ENCODE measurements at regions not wholly inside any gene's neighbourhood (a gene's known extent, or its start where the extent isn't known, plus 50 kb on each side); places are given as distances from the start of the nearest gene placed in this dataset.

DNA sequence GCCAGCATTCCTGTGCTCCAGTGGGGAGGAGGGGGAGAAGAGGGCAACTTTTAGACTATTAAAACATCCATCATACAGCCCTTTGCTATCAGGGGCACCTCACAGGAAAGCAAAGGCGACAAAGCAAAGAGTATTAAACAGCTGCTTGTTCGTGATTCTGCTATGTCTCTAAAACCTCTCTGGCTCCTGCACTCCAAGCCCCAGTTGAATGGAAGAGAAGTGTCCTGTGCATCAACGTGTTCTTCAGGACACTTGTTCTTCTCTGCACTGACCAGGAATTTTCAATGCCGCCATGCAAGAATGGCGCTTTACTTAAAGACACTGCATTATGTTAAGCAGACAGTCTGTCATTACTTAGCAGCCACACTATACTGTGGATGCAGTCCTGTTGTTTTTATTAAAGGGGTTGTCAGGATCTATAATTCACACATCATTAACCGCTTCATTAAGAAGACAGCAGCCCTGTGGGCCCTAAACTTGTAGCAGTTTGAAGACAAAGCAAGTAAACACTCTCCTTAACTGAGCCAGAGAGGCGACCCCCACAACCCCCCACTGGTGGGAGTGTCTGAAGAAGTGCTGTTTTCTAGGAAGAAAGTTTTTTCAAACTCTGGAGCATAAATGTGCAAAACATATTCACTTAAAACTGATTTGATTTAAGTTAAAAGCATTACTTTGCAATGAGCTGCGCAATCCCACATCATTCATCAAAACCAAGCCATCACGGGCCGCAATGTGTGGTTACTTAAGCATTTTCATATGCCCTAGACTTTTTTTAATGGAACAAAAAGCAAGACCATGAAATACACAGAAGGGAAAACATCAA, 164.5 kb downstream of the ZNF608 start:
- ChIA-PET CTCF (no interaction called here), POLR2A (no interaction called here)
- Mint-ChIP-seq H3K4me3 (no peak overlapping the region), H3K4me1 (ENCODE audit: low read depth) (peaks cover 21% of the 10 kb centered on the region), H3K36me3 (ENCODE audit: low read depth) (no peaks in the 10 kb centered on the region), H3K27me3 (ENCODE audit: low read depth) (peaks cover 11% of the 10 kb centered on the region), H3K27ac (no peak overlapping the region), H3K9me3 (ENCODE audit: insufficient read depth) (no peaks in the 10 kb centered on the region)
- no peak for DNase-seq
- ATAC-seq = no peak

DNA sequence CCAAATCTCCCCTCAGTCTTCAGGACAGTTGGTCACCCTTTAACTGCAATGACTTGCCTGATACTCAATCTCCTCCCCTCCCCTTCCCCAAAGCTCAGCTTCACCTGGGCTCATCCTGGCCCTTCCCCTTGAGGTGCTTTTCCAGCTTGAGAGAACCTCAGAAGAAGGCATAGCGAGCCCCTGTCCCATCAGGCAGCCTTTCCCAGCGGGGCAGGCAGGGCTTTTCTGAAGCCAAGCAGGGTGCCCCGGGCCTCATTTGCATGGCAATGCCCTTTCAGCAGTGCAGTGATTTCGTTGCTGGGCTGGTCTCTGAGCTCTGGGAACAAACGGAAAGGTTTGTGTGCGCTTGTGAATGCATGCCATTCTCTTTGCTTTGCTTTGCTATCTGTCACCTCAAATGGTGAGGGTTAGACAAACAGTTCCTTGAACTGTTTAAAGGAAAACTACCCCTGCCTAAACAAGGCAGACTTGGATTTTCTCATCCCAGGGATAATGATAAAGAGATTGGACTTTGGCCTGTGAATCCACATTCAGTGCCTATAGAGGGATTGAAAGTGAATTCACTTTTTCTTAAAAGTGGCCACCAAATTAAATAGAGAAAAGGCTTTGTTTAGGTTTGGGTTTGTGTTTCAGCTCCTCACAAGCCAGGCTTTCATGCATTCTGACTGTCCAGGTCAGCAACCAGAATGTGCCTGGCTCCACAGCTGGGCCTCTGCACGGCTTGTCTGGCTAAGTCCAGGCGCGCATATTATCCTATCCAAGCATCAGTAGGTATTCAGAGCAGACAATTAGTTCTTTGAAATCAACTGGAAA, 165.3 kb downstream of the ZNF608 start:
- peaks cover 11% of the 10 kb centered on the region for H3K27me3 Mint-ChIP-seq (ENCODE audit: low read depth)
- no peak overlapping the region for H3K27ac Mint-ChIP-seq
- no peaks in the 10 kb centered on the region for H3K36me3 Mint-ChIP-seq (ENCODE audit: low read depth)
- no peak overlapping the region for H3K4me3 Mint-ChIP-seq
- no peaks in the 10 kb centered on the region for H3K9me3 Mint-ChIP-seq (ENCODE audit: insufficient read depth)
- POLR2A ChIA-PET = no interaction called here
- ATAC-seq (no peak), DNase-seq (no peak)
- CTCF ChIA-PET = no interaction called here
- peaks cover 28% of the 10 kb centered on the region for H3K4me1 Mint-ChIP-seq (ENCODE audit: low read depth)

DNA sequence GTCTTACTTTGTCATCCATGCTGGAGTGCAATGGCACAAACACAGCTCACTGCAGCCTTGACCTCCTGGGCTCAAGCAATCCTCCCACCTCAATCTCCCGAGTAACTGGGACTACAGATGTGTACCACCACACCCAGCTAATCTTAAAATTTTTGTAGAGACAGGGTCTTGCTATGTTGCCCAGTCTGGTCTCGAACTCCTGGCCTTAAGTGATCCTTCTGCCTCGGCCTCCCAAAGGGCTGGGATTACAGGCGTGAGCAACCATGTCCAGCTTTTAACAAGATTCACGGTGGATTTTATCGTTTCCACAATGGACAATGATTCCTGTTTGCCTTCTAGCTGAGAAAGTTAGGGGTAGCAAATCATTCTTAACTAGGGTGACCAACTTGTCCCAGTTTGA, 165.9 kb downstream of the ZNF608 start:
- no peak overlapping the region for H3K27ac Mint-ChIP-seq
- peaks cover 28% of the 10 kb centered on the region for H3K4me1 Mint-ChIP-seq (ENCODE audit: low read depth)
- ATAC-seq (no peak), DNase-seq (no peak)
- H3K27me3 Mint-ChIP-seq (ENCODE audit: low read depth) = peaks cover 11% of the 10 kb centered on the region
- ChIA-PET POLR2A (no interaction called here), CTCF (no interaction called here)
- H3K36me3 Mint-ChIP-seq (ENCODE audit: low read depth) = no peaks in the 10 kb centered on the region
- H3K9me3 Mint-ChIP-seq (ENCODE audit: insufficient read depth) = no peaks in the 10 kb centered on the region
- no peak overlapping the region for H3K4me3 Mint-ChIP-seq

DNA sequence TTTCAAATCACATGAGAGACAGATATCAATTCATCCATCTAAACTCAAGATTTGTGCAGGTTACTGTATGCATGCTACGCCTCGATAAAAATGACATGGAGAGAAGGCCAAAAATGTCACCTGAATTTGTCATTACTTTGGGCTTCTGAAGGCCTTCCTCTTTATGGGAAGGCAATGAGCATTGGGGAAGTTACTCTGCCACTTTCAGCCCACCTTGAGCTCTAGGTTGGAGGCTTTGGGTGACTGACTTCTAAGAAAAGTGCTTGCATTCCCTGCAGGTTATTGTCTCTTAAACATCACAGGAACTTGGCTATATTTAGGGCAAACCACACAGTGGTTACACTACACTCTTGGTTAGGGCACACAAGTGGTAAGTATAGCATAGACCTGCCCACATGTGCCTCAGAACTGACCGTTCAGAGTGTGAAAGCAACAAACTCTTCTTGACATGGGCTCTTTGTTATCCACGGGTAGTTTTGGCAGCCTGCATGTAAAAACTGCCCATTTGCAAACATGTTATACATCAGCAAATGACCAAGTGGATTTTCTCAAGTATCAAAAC, 169.5 kb downstream of the ZNF608 start:
- Mint-ChIP-seq H3K4me1 (ENCODE audit: low read depth) (peaks cover 10% of the 10 kb centered on the region), H3K36me3 (ENCODE audit: low read depth) (no peaks in the 10 kb centered on the region), H3K4me3 (no peak overlapping the region), H3K9me3 (ENCODE audit: insufficient read depth) (no peaks in the 10 kb centered on the region), H3K27me3 (ENCODE audit: low read depth) (peaks cover 15% of the 10 kb centered on the region), H3K27ac (no peak overlapping the region)
- ATAC-seq (no peak), DNase-seq (no peak)
- ChIA-PET CTCF (no interaction called here), POLR2A (no interaction called here)

DNA sequence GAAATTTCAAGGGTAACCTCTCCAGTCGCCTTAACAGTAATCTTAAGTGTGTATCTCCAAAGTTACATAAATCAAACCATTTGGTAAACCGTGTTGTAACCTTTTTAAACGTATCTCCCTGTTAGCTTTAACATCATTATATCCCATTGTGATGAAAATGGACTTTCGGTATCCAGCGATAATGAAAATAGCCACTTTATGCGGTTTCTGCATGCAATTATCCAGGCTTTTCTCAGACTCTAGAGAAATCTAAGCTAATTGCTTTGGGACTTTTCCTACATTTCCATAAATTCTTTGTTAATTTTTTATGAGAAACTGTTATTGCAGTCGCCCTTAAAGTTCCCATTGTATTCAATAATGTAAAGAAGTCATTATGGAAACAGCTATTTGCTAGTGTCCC, 170.7 kb downstream of the ZNF608 start:
- H3K27me3 Mint-ChIP-seq (ENCODE audit: low read depth) = peaks cover 13% of the 10 kb centered on the region
- DNase-seq = no peak
- H3K36me3 Mint-ChIP-seq (ENCODE audit: low read depth) = no peaks in the 10 kb centered on the region
- no peaks in the 10 kb centered on the region for H3K9me3 Mint-ChIP-seq (ENCODE audit: insufficient read depth)
- H3K4me1 Mint-ChIP-seq (ENCODE audit: low read depth) = peaks cover 10% of the 10 kb centered on the region
- ChIA-PET POLR2A (no interaction called here), CTCF (no interaction called here)
- no peak for ATAC-seq
- no peak overlapping the region for H3K27ac Mint-ChIP-seq
- H3K4me3 Mint-ChIP-seq = no peak overlapping the region

DNA sequence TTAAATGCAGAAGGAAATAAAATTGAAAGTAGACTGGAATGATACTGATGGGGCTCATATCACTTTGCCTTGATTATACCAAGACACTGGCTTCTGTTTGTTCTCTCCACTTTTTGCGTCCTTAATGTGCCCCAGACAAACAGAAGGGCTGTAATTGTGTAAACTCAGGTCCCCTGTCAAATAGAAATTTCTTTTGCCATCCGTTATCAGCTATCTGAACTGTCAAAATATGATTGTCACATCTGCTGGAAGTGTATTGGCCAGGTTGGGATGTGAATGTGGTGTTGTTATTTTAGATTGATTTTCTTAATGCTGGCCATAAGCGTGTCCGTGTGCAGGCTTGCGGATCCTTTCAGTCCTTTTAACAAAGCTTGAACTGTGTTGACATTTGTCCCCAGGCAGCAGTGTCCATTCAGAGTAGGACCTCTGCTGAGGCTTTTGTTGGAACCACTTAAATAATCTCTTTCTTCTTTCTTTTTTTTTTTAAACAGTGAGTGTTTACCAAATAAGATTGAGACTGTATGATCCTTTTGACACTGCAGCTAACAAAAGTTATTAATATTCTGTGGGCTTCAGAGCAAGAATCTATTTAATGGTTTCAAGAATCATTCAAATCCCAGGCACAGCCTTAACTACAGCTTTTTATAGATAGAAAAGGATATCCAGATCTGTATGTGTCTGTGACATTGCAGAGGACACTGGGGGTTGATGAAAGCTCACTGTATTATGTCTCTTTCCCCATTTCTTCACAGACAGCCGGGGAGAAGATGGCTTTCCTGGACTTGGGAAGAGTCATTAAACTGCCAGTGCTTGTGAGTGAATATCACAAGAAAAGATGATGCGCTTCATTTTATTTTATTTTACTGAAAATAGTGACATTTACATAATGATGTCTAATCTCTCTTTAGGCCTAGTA, 171.7 kb downstream of the ZNF608 start:
- ChIA-PET POLR2A (no interaction called here), CTCF (no interaction called here)
- no peaks in the 10 kb centered on the region for H3K36me3 Mint-ChIP-seq (ENCODE audit: low read depth)
- no peak overlapping the region for H3K4me3 Mint-ChIP-seq
- peaks cover 10% of the 10 kb centered on the region for H3K4me1 Mint-ChIP-seq (ENCODE audit: low read depth)
- H3K27ac Mint-ChIP-seq = no peak overlapping the region
- H3K9me3 Mint-ChIP-seq (ENCODE audit: insufficient read depth) = no peaks in the 10 kb centered on the region
- peaks cover 13% of the 10 kb centered on the region for H3K27me3 Mint-ChIP-seq (ENCODE audit: low read depth)
- no peak for ATAC-seq
- DNase-seq = no peak

DNA sequence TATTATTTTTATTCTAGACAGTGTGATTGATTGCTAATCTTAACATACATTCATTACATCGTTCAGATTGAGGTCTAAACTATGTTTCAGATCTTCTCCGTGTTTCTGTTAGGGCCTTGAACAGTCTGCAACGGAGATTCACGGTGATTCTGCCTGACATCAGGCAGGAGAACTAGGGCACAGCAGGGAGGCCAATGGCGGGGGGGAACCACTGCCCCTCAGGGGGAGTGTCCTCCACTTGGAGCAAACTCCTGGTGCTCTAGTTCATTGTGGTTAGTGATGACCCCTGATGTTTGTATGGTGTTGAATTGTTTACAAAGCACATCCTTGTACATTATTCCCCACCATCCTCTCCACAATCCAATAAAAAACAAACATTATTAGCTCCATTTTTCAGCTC, 173.5 kb downstream of the ZNF608 start:
- no peak for DNase-seq
- POLR2A ChIA-PET = no interaction called here
- Mint-ChIP-seq H3K9me3 (ENCODE audit: insufficient read depth) (no peaks in the 10 kb centered on the region), H3K36me3 (ENCODE audit: low read depth) (no peaks in the 10 kb centered on the region), H3K27me3 (ENCODE audit: low read depth) (peaks cover 9% of the 10 kb centered on the region), H3K4me3 (no peak overlapping the region), H3K27ac (no peak overlapping the region), H3K4me1 (ENCODE audit: low read depth) (peaks cover 10% of the 10 kb centered on the region)
- CTCF ChIA-PET = no interaction called here
- no peak for ATAC-seq

DNA sequence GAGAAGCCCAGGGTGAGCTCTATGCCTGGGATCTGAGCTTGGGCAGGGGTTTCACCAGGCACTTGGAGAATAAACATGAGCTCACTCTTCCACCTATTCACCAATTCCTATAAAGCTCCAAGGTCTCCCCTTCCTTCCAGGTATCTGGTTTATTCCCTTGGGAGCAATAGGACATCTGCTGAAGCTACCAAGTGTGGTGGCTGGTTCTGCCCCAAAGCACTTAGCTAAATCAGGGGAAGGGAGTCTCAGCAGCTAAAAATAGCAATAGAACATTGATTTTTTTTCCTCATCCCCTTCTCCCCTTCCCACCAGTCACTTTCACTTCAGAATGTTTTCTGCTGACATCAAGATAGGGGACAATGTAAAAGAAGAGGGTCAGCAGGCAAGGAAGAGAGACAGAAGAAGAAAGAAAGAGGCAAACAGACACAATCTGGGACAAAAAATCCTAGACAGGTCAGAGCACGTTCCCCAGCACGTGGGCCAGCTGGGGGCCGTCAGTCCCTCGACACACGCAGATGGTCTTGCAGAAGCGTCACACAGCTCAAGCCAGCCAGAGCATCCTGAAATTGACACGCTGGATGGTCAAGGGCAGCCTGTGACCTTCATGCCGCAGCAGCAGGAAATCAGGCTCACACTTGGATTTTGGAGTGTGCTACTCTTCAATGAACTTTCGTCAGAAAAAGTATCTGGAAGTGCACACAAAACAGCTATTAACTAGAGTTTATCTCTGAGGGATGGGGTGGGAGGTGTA, 176.0 kb downstream of the ZNF608 start:
- DNase-seq = no peak
- Mint-ChIP-seq H3K27ac (no peak overlapping the region), H3K4me1 (ENCODE audit: low read depth) (no peaks in the 10 kb centered on the region), H3K27me3 (ENCODE audit: low read depth) (peaks cover 4% of the 10 kb centered on the region), H3K4me3 (no peak overlapping the region), H3K36me3 (ENCODE audit: low read depth) (no peaks in the 10 kb centered on the region), H3K9me3 (ENCODE audit: insufficient read depth) (no peaks in the 10 kb centered on the region)
- ChIA-PET CTCF (no interaction called here), POLR2A (no interaction called here)
- ATAC-seq = no peak

DNA sequence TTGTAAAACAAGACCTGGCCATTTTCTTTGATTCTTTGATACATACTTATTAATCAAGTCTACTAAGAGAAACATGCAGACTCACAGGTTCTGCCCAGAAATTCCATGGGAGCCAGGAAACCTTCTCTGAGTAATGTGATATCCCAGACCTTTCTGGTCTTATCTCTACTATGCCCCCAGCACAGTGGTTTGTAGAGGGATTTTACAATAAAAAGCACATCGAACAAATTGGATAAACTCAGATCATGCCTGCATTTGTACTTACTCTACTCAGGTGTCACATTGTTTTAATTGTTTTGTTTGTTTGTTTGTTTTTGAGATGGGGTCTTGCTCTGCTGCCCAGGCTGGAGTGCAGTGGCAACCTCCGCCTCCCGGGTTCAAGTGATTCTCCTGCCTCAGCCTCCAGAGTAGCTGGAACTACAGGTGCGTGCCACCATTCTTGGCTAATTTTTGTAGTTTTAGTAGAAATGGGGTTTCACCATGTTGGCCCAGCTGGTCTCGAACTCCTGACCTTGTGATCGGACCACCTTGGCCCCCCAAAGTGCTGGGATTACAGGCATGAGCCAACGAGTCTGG, 179.5 kb downstream of the ZNF608 start:
- Mint-ChIP-seq H3K4me1 (ENCODE audit: low read depth) (no peaks in the 10 kb centered on the region), H3K4me3 (no peak overlapping the region), H3K9me3 (ENCODE audit: insufficient read depth) (no peaks in the 10 kb centered on the region), H3K27ac (no peak overlapping the region), H3K36me3 (ENCODE audit: low read depth) (no peaks in the 10 kb centered on the region), H3K27me3 (ENCODE audit: low read depth) (no peaks in the 10 kb centered on the region)
- no peak for ATAC-seq
- POLR2A ChIA-PET = no interaction called here
- CTCF ChIA-PET = no interaction called here
- no peak for DNase-seq

DNA sequence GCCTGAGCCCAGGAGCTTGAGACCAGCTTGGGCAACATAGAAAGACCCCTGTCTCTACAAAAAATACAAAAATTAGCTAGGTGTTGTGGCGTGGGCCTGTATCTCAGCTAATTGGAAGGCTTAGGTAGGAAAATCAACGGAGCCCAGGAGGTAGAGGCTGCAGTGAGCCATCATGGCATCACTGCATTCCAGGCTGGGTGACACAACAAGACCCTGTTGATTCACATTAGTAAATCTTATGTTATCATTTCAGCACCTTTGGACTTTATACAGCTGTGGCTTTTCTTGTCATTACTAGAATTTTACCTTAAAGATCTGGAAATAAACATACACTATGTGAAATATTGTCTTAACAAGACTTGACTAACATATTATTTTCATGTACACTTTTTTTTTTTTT, 185.0 kb downstream of the ZNF608 start:
- Mint-ChIP-seq H3K27me3 (ENCODE audit: low read depth) (no peaks in the 10 kb centered on the region), H3K4me1 (ENCODE audit: low read depth) (no peaks in the 10 kb centered on the region), H3K4me3 (no peak overlapping the region), H3K36me3 (ENCODE audit: low read depth) (no peaks in the 10 kb centered on the region), H3K27ac (no peak overlapping the region), H3K9me3 (ENCODE audit: insufficient read depth) (no peaks in the 10 kb centered on the region)
- ChIA-PET CTCF (no interaction called here), POLR2A (no interaction called here)
- no peak for DNase-seq
- ATAC-seq = no peak

DNA sequence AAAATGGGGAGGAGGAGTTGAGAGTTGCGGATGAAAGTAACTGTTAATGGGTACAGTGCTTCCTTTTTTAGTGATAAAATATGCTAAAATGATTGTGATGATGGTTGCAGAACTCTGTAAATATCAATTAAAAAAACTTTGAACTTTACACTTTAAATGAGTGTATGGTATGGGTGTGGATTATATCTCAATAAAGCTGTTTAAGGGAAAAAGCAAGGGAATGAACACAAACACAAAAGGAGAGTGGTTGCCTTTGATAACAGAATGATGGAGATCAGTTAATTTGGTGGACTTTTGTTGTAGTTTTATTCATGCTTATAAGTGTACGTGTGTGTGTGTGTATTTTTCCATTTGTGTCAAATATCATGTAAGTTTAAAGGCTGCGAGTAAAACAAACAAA, 186.1 kb downstream of the ZNF608 start:
- DNase-seq (no peak), ATAC-seq (no peak)
- no peaks in the 10 kb centered on the region for H3K27me3 Mint-ChIP-seq (ENCODE audit: low read depth)
- H3K4me3 Mint-ChIP-seq = no peak overlapping the region
- no peaks in the 10 kb centered on the region for H3K4me1 Mint-ChIP-seq (ENCODE audit: low read depth)
- no peak overlapping the region for H3K27ac Mint-ChIP-seq
- ChIA-PET POLR2A (no interaction called here), CTCF (no interaction called here)
- no peaks in the 10 kb centered on the region for H3K9me3 Mint-ChIP-seq (ENCODE audit: insufficient read depth)
- H3K36me3 Mint-ChIP-seq (ENCODE audit: low read depth) = no peaks in the 10 kb centered on the region

Data from activated CD8-positive, alpha-beta T cell treated with anti-CD3 and anti-CD28 coated beads, Interleukin-2, amount 10 ng/mL, durations not matched to agents 7 days and 5 days (primary cell).